Ishikawa (cell line): ENCODE measurements at regions not wholly inside any gene's neighbourhood (a gene's known extent, or its start where the extent isn't known, plus 50 kb on each side); places are given as distances from the start of the nearest gene placed in this dataset.

Experiments
- CEBPB ChIP-seq: IDR thresholded peaks from 2 replicates; pipeline ENCODE4 v1.6.1; 2012
- CREB1 ChIP-seq: IDR thresholded peaks from 2 replicates; pipeline ENCODE4 v1.6.1; 2012; ENCODE audit warnings: low read depth
- EGR1 ChIP-seq: IDR thresholded peaks from 2 replicates; pipeline ENCODE4 v1.6.1; 2012
- EP300 ChIP-seq: IDR thresholded peaks from 2 replicates; pipeline ENCODE4 v1.6.1; 2012; ENCODE audit warnings: borderline replicate concordance
- FOXM1 ChIP-seq: IDR thresholded peaks from 2 replicates; pipeline ENCODE4 v1.6.1; 2012; ENCODE audit warnings: low read depth, borderline replicate concordance
- MAX ChIP-seq: IDR thresholded peaks from 2 replicates; pipeline ENCODE4 v1.6.1; 2012
- NFIC ChIP-seq: IDR thresholded peaks from 2 replicates; pipeline ENCODE4 v1.6.1; 2012
- RAD21 ChIP-seq: IDR thresholded peaks from 2 replicates; pipeline ENCODE4 v1.6.1; 2012; ENCODE audit warnings: low read depth
- REST ChIP-seq: IDR thresholded peaks from 2 replicates; pipeline ENCODE4 v1.6.1; 2012; ENCODE audit warnings: low read depth, mild to moderate bottlenecking
- TAF1 ChIP-seq: IDR thresholded peaks from 2 replicates; pipeline ENCODE4 v1.6.1; 2012; ENCODE audit warnings: low read depth, mild to moderate bottlenecking
- TCF12 ChIP-seq: IDR thresholded peaks from 2 replicates; pipeline ENCODE4 v1.6.1; 2012; ENCODE audit warnings: low read depth
- TEAD4 ChIP-seq: IDR thresholded peaks from 2 replicates; pipeline ENCODE4 v1.6.1; 2012
- USF1 ChIP-seq: IDR thresholded peaks from 2 replicates; pipeline ENCODE4 v1.6.1; 2012
- YY1 ChIP-seq: IDR thresholded peaks from 2 replicates; pipeline ENCODE4 v1.6.1; 2012; ENCODE audit warnings: low read depth
- ZBTB7A ChIP-seq: IDR thresholded peaks from 2 replicates; pipeline ENCODE4 v1.6.1; 2012; ENCODE audit warnings: low read depth

- TF ChIP-seq FOXM1 (no peak), TEAD4 (no peak), CREB1 (no peak), YY1 (no peak), EP300 (no peak), EGR1 (no peak), TCF12 (no peak), CEBPB (no peak), TAF1 (no peak)
These were observed 639.7 kb downstream of the CCDC171 start for GRCh38 chr9:16192403-16193017.

GRCh38 chr9:16193066-16193465 lies 640.2 kb downstream of the CCDC171 start:
- TF ChIP-seq CEBPB (no peak), REST (no peak), ZBTB7A (no peak), CREB1 (no peak), TCF12 (no peak), MAX (no peak), TEAD4 (no peak), FOXM1 (no peak), USF1 (no peak), EP300 (no peak), EGR1 (no peak), TAF1 (no peak)

- no peak for TF ChIP-seq YY1
- no peak for TF ChIP-seq TAF1
- TF ChIP-seq ZBTB7A = no peak
- TF ChIP-seq TEAD4 = no peak
- TF ChIP-seq MAX = no peak
- no peak for TF ChIP-seq CEBPB
- no peak for TF ChIP-seq USF1
- TF ChIP-seq TCF12 = no peak
- no peak for TF ChIP-seq EGR1
- TF ChIP-seq REST = no peak
- no peak for TF ChIP-seq RAD21
- TF ChIP-seq FOXM1 = no peak
- TF ChIP-seq NFIC = no peak
- TF ChIP-seq EP300 = no peak
- TF ChIP-seq CREB1 = no peak
These were observed 643.4 kb downstream of the CCDC171 start for GRCh38 chr9:16196206-16196605.

GRCh38 chr9:16197578-16198370 lies 644.9 kb downstream of the CCDC171 start:
- no peak for TF ChIP-seq TEAD4
- no peak for TF ChIP-seq EGR1
- TF ChIP-seq CREB1 = no peak
- no peak for TF ChIP-seq MAX
- TF ChIP-seq REST = no peak
- TF ChIP-seq FOXM1 = no peak
- TF ChIP-seq YY1 = no peak
- no peak for TF ChIP-seq USF1
- no peak for TF ChIP-seq TCF12
- TF ChIP-seq EP300 = no peak
- no peak for TF ChIP-seq CEBPB
- TF ChIP-seq NFIC = no peak
- no peak for TF ChIP-seq RAD21
